Prostate gland (tissue), 2 donors: ENCODE measurements at regions not wholly inside any gene's neighbourhood (a gene's known extent, or its start where the extent isn't known, plus 50 kb on each side); places are given as distances from the start of the nearest gene placed in this dataset.

Source experiments
- DNase-seq: peaks from one replicate; pipeline ENCODE4 v3.0.0-alpha.2; 2019; ENCODE audit warnings: low spot score
- H3K27ac ChIP-seq, 2 donors: fragments of 200-600 bp; sonication (generic); 2 replicates each; pipeline ENCODE4 v1.5.1; 2017 to 2019
- H3K27me3 ChIP-seq: fragments of 200-600 bp; sonication (generic); replicated peaks from 2 replicates; pipeline ENCODE4 v1.5.1; 2019; ENCODE audit not compliant: insufficient read depth
- H3K36me3 ChIP-seq, 2 donors: fragments of 200-600 bp; sonication (generic); 1 replicate in 1 of 2; 2 replicates in 1 of 2; pipeline versions ENCODE4 v1.5.1 to v1.8.1; 2017 to 2019
- H3K4me1 ChIP-seq: fragments of 200-600 bp; sonication (generic); replicated peaks from 2 replicates; pipeline ENCODE4 v1.5.1; 2019
- H3K4me3 ChIP-seq, 2 donors: fragments of 200-600 bp; sonication (generic); 2 replicates each; pipeline ENCODE4 v1.5.1; 2017 to 2019
- H3K9me3 ChIP-seq: fragments of 200-600 bp; sonication (generic); 2 replicates; pipeline ENCODE4 v1.5.1; 2017
- POLR2A ChIP-seq: fragments of 450-650 bp; IDR thresholded peaks from one replicate; pipeline ENCODE4 v1.6.1; 2016; ENCODE audit warnings: antibody characterized with exemption, mild to moderate bottlenecking
- POLR2AphosphoS5 ChIP-seq: sonication (generic); formaldehyde crosslinking; IDR thresholded peaks from one replicate; pipeline ENCODE4 v1.6.1; 2017; ENCODE audit warnings: antibody characterized with exemption
- WGBS: methylation state at CpG from one replicate; pipeline ENCODE4 v1.1.5; 2018; 5-methylcytosine and 5-hydroxymethylcytosine counted together
- intact Hi-C: fragments of 100-400 bp; cut with DNase I; formaldehyde crosslinking; loops from one replicate; pipeline ENCODE4 v1.14.2; 2022
- TF ChIP-seq, protein P1 (sequence below), 4 experiments: fragments of 200-600 bp in 2 of 4; fragments of 450-650 bp in 2 of 4; sonication (generic) in 2 of 4; IDR thresholded peaks; 1 replicate in 3 of 4; 2 replicates in 1 of 4; pipeline ENCODE4 v1.5.1; 2016 to 2019; ENCODE audit warnings: antibody characterized with exemption in 4 of 4, mild to moderate bottlenecking in 2 of 4, moderate library complexity in 2 of 4

DNA sequence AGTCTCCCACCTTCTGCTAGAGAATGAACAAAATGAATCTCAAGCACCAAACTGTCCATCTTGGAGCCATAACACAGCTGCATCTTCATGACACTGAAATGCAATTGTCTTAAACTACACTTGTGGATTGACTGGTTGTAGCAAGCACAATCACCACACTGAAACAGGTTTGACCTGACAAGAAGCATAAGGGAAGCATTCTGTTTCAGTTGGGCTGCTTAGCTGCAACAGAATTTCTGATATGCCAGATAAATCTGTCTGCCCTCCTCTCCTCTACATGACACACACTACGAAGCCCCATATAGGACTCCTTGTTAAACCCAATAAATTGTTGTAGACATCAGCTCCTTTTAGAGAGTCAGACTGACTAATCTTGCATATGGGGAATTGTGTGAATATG, 101.8 kb upstream of the NPY2R start:
- Histone ChIP-seq H3K36me3 (no peaks in the 10 kb centered on the region), H3K27ac (no peak overlapping the region), H3K27me3 (no peaks in the 10 kb centered on the region), H3K4me1 (no peaks in the 10 kb centered on the region), H3K9me3 (no peaks in the 10 kb centered on the region), H3K4me3 (no peak overlapping the region)
- no peak for TF ChIP-seq POLR2AphosphoS5
- no peak for TF ChIP-seq POLR2A
- TF ChIP-seq, protein P1, sequence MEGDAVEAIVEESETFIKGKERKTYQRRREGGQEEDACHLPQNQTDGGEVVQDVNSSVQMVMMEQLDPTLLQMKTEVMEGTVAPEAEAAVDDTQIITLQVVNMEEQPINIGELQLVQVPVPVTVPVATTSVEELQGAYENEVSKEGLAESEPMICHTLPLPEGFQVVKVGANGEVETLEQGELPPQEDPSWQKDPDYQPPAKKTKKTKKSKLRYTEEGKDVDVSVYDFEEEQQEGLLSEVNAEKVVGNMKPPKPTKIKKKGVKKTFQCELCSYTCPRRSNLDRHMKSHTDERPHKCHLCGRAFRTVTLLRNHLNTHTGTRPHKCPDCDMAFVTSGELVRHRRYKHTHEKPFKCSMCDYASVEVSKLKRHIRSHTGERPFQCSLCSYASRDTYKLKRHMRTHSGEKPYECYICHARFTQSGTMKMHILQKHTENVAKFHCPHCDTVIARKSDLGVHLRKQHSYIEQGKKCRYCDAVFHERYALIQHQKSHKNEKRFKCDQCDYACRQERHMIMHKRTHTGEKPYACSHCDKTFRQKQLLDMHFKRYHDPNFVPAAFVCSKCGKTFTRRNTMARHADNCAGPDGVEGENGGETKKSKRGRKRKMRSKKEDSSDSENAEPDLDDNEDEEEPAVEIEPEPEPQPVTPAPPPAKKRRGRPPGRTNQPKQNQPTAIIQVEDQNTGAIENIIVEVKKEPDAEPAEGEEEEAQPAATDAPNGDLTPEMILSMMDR (IDR thresholded peaks at IDR 0.05), result no peak
- 29% methylated on average over 1 of the region's 1 CpG for WGBS
- intact Hi-C loops, result no loop called here
- no peak for DNase-seq

GRCh38 chr4:155107059-155107458, 101.4 kb upstream of the NPY2R start:
- 37% methylated on average over 3 of the region's 3 CpGs for WGBS
- Histone ChIP-seq H3K4me1 (no peaks in the 10 kb centered on the region), H3K36me3 (no peaks in the 10 kb centered on the region), H3K27me3 (no peaks in the 10 kb centered on the region), H3K27ac (no peak overlapping the region), H3K4me3 (no peak overlapping the region), H3K9me3 (no peaks in the 10 kb centered on the region)
- no peak for TF ChIP-seq POLR2AphosphoS5
- TF ChIP-seq, protein P1 (IDR thresholded peaks at IDR 0.05), result no peak
- TF ChIP-seq POLR2A, result no peak
- intact Hi-C loops, result no loop called here
- no peak for DNase-seq

GRCh38 chr4:155114790-155115189, 93.6 kb upstream of the NPY2R start:
- Histone ChIP-seq H3K27me3 (no peaks in the 10 kb centered on the region), H3K4me3 (no peak overlapping the region), H3K9me3 (no peaks in the 10 kb centered on the region), H3K4me1 (no peaks in the 10 kb centered on the region), H3K36me3 (no peaks in the 10 kb centered on the region), H3K27ac (no peak overlapping the region)
- intact Hi-C loops, result no loop called here
- DNase-seq, result no peak
- TF ChIP-seq, protein P1 (IDR thresholded peaks at IDR 0.05), result no peak
- no peak for TF ChIP-seq POLR2AphosphoS5
- TF ChIP-seq POLR2A, result no peak

DNA sequence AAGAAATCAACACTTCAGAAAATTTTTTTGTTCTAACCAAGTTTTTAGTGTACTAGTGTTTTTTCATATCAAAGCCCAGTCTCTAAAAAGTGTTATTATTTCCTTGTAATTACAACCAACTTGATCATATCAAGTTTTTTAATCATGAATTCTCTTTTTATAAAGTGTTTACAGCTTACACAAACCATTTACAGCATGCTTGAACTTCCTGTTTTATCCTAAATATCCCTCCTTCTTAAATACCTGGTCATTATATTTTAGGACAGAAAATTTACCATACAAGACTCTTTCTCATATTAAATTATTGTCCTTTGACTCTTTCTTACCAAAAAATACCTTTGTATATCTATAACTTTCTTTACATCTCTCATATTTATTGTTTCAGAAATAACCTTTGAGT, 89.4 kb upstream of the NPY2R start:
- no peaks in the 10 kb centered on the region for H3K9me3 ChIP-seq
- TF ChIP-seq POLR2A, result no peak
- TF ChIP-seq POLR2AphosphoS5, result no peak
- TF ChIP-seq, protein P1 (IDR thresholded peaks at IDR 0.05), result no peak
- intact Hi-C loops, result no loop called here
- H3K4me3 ChIP-seq, result no peak overlapping the region
- no peak overlapping the region for H3K27ac ChIP-seq
- no peaks in the 10 kb centered on the region for H3K36me3 ChIP-seq
- DNase-seq, result no peak
- no peaks in the 10 kb centered on the region for H3K4me1 ChIP-seq
- no peaks in the 10 kb centered on the region for H3K27me3 ChIP-seq

DNA sequence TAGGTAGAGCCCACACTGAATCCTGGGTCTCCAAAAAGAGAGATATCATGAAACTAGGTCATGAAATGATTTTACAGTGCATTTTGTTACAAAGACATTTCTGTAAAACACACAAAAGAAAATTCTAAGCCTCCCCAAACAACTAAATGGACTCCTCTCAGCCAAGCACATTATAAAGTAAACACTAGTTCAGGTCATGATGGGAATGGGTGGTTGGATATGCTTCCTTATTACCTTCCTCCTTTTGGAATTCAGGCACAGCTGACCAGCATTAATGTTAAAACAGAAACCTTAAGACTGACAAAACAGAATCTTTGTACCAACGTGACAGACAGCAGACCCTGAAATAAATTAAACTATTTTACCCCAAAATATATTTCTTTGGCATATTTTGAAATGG, 87.9 kb upstream of the NPY2R start:
- no peak overlapping the region for H3K4me3 ChIP-seq
- intact Hi-C loops, result no loop called here
- TF ChIP-seq POLR2AphosphoS5 (no peak), POLR2A (no peak)
- TF ChIP-seq, protein P1 (IDR thresholded peaks at IDR 0.05), result no peak
- no peaks in the 10 kb centered on the region for H3K27me3 ChIP-seq
- WGBS, result 60% methylated on average over 1 of the region's 1 CpG
- no peaks in the 10 kb centered on the region for H3K9me3 ChIP-seq
- no peak overlapping the region for H3K27ac ChIP-seq
- no peak for DNase-seq
- H3K36me3 ChIP-seq, result no peaks in the 10 kb centered on the region
- H3K4me1 ChIP-seq, result no peaks in the 10 kb centered on the region
